Activated T-cell treated with anti-CD3 and anti-CD28 coated beads, Interleukin-2, amount 50 U/mL, for 1 hour (primary cell): ENCODE measurements at regions not wholly inside any gene's neighbourhood (a gene's known extent, or its start where the extent isn't known, plus 50 kb on each side); places are given as distances from the start of the nearest gene placed in this dataset.

Source experiments
- DNase-seq: peaks from one replicate; pipeline ENCODE4 v3.0.0-alpha.2; 2020

DNA sequence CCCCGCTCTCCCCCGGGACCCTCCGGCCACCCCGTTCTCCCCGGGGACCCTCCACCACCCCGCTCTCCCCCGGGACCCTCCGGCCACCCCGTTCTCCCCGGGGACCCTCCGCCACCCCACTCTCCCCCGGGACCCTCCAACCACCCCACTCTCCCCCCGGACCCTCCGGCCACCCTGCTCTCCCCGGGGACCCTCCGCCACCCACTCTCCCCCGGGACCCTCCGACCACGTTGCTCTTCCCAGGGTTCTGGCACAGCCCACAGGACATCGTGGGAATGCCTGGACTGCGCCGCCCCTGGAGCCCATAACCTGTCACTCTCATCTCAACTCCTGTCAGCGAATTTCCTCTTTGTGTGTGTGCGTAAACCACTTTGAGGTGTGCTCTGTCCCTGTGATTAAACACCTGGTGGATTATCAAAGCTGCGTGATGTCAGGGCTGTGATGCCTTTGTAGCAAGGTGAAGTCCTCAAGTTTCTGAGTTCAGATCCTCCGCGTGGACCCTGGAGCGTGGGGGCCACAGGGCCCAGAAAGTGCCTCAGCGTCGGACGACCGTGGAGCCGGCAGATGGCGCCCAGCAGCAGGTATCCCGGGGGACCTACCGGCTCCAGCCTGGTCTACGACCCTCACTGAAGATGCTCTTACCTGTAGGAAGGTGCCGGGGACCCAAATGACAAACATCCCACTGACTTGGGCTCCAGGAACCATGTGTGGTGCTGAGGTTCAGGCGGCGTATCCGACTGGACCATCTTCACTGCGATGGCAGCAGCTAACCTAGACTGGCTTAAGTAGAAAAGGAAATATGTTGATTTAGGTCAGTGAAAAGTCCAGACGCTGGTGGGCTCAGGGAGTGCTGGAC is 63.2 kb upstream of the GALNT9 start:
- no peak for DNase-seq

- no peak for DNase-seq
Observed at GRCh38 chr12:132391326-132392041, 62.1 kb upstream of the GALNT9 start.

- no peak for DNase-seq
Observed at GRCh38 chr12:132390287-132391076, 61.1 kb upstream of the GALNT9 start.

DNA sequence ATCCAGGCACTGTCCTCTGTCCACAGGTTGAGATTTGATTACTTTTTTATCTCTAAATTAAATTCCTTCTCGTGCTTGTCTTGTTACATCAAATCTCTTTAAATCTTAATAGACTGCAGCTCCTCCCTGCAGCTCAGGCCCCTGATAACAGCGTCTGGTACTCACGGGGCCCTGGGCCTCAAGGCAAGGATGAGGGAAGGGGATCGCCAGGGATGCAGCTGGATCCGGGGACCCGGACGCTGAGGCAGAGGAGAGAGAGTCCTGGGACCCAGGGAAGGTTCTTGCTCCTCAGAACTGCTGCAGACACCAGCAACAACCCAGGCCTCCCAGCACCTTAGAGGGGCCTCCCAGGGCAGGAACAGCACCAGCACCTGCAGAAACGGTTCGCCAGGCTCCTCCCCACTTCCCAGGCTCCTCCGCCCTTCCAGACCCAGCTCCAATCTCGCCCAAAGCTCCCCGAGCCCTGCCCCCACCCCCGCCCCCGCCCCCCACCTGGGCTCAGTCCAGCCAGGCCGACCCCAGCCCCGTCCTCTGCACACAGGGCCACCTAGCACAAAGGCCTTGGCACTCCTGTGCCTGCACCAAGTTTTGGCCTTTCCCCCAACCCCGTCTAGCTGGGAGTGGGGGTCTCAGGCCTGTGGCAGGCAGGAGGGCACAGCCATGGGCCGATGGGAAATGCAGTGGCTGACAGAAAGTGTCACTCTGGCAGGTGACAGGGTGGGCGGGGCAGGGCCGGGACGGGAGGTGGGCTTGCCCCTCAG is 60.3 kb upstream of the GALNT9 start:
- no peak for DNase-seq

DNA sequence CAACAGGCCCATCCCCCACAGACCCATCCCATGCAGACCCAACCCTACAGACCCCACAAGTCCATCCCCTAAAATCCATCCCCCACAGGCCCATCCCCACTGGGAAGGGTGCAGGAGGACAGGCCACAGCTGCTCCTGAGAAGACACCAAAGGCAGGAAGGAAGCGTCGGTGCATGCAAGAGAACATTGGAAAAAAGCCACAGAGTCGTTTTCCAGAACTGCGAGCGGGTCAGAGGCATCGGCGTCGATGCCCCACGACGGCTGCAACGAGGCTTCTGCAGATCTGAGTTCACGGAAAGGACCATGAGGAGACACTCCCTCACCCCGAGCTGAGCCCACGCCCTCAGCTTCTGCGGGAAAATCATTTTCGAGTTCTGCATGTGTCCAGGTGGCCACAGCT is 59.6 kb upstream of the GALNT9 start:
- DNase-seq = no peak

GRCh38 chr12:132388379-132389015 is 59.1 kb upstream of the GALNT9 start:
- DNase-seq = no peak

DNA sequence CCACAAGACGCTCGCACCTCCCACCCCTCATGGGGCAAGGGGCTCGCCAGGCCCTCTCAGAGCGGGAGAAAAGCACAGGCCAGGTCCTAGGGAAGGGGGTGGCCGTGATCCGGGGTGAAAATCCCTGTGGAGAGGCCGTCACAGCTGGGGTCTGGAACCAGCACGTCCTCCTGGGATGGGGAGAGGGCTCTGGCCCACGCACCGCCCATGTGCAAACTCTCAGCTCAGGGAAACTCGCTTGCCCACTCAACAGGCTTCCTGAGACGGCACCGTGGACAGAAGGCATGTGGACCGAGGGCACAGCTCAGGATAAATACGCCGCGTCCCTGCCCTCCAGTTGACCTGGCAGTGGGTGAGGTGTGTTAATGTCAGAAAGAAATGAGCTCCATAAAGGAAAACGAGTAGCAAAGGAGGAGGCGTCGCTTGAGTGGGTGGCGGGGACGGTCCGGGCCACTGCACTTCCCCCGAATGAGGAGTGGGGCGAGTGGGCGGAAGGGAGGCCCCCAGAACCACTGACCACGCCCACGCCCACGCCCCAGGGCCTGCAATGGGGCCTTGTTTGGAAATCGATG is 57.6 kb upstream of the GALNT9 start:
- no peak for DNase-seq

- no peak for DNase-seq
Observed at GRCh38 chr12:132385923-132386751, 56.7 kb upstream of the GALNT9 start.

GRCh38 chr12:132384916-132385774 is 55.8 kb upstream of the GALNT9 start:
- no peak for DNase-seq

DNA sequence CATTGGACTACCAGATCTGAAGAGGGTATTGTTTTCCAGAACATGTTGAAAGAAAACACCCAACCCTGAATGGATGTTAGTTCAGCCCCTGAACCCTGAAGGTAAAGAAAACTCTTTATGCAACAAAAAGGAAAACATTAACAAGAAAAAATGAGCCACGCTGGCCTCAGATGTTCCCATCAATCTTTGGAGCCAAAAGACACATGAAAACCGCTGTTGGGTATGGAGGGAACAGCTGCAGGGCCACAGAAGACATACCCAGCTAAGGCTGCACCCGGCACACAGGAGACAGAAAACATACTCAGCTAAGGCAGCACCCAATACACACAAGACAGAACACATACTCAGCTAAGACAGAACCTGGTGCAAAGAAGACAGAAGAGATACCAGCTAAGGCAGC is 51.3 kb upstream of the GALNT9 start:
- no peak for DNase-seq

GRCh38 chr12:132379996-132380395 is 50.6 kb upstream of the GALNT9 start:
- DNase-seq = no peak

GRCh38 chr12:132379576-132379975 is 50.2 kb upstream of the GALNT9 start:
- DNase-seq = no peak
